Nephron (organoid): ENCODE measurements at regions not wholly inside any gene's neighbourhood (a gene's known extent, or its start where the extent isn't known, plus 50 kb on each side); places are given as distances from the start of the nearest gene placed in this dataset.

Experiments used
- H3K27ac Mint-ChIP-seq, 3 experiments: 2 replicates each; pipeline ENCODE4 v1.8.0; 2020; ENCODE audit warnings: mixed read lengths in 3 of 3, mild to moderate bottlenecking in 2 of 3, moderate library complexity in 1 of 3
- H3K27me3 Mint-ChIP-seq: 2 replicates; pipeline ENCODE4 v1.8.0; 2021; ENCODE audit warnings: low read depth, mild to moderate bottlenecking, moderate library complexity, mixed read lengths
- H3K36me3 Mint-ChIP-seq: 2 replicates; pipeline ENCODE4 v1.8.0; 2020; ENCODE audit warnings: low read depth, mixed read lengths
- H3K4me1 Mint-ChIP-seq: 2 replicates; pipeline ENCODE4 v1.8.0; 2020; ENCODE audit warnings: mixed read lengths
- H3K4me3 Mint-ChIP-seq, 3 experiments: 2 replicates each; pipeline ENCODE4 v1.8.0; 2020; ENCODE audit warnings: mild to moderate bottlenecking in 3 of 3, mixed read lengths in 3 of 3, moderate library complexity in 2 of 3
- H3K9me3 Mint-ChIP-seq: 2 replicates; pipeline ENCODE4 v1.8.0; 2020; ENCODE audit warnings: mixed read lengths
- CTCF ChIP-seq, 3 experiments: fragments of 200-600 bp; sonication (generic); IDR thresholded peaks; one replicate each; pipeline ENCODE4 v1.5.0; 2021; ENCODE audit warnings: antibody characterized with exemption in 3 of 3; ENCODE audit not compliant: unreplicated experiment in 3 of 3

- Mint-ChIP-seq H3K27ac (no peak overlapping the region), H3K4me1 (no peaks in the 10 kb centered on the region), H3K4me3 (no peak overlapping the region), H3K9me3 (no peaks in the 10 kb centered on the region), H3K36me3 (no peaks in the 10 kb centered on the region), H3K27me3 (peaks cover 2% of the 10 kb centered on the region)
- no peak for TF ChIP-seq CTCF (IDR thresholded peaks at IDR 0.05; ENCODE audit: unreplicated experiment in 3 of 3)
Measured at GRCh38 chr19:29031216-29031615, 181.7 kb downstream of the UQCRFS1 start.

- Mint-ChIP-seq H3K4me3 (no peak overlapping the region), H3K9me3 (no peaks in the 10 kb centered on the region), H3K4me1 (no peaks in the 10 kb centered on the region), H3K36me3 (no peaks in the 10 kb centered on the region), H3K27me3 (peaks cover 3% of the 10 kb centered on the region), H3K27ac (no peak overlapping the region)
- TF ChIP-seq CTCF (IDR thresholded peaks at IDR 0.05; ENCODE audit: unreplicated experiment in 3 of 3) = no peak
Measured at GRCh38 chr19:29029268-29029958, 183.5 kb downstream of the UQCRFS1 start.

GRCh38 chr19:29022599-29022998 lies 190.4 kb downstream of the UQCRFS1 start:
- peaks cover 23% of the 10 kb centered on the region for H3K27me3 Mint-ChIP-seq
- H3K4me1 Mint-ChIP-seq = no peaks in the 10 kb centered on the region
- H3K4me3 Mint-ChIP-seq = no peak overlapping the region
- H3K9me3 Mint-ChIP-seq = no peaks in the 10 kb centered on the region
- no peak for TF ChIP-seq CTCF (IDR thresholded peaks at IDR 0.05; ENCODE audit: unreplicated experiment in 3 of 3)
- no peak overlapping the region for H3K27ac Mint-ChIP-seq
- no peaks in the 10 kb centered on the region for H3K36me3 Mint-ChIP-seq

DNA sequence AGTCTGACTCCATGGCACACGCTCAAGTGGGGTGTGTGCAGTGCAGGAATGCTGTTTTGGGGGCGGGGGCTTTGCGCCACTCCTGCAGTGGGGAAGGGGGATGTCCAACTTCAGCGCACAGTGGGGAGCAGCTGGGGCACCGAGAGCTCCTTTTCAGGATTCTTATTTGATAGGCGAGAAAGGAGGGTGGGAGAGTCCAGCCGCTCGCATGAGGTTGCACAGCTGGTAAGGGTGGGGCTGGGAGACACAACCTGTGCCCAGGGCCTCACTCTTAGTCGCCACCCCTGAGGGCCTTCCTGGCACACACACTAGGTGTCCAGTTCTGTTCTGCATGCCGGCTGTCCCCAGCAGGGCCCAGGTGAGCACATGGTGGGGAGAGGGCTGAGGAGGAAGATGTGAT lies 190.8 kb downstream of the UQCRFS1 start:
- H3K27me3 Mint-ChIP-seq = peaks cover 28% of the 10 kb centered on the region
- TF ChIP-seq CTCF (IDR thresholded peaks at IDR 0.05; ENCODE audit: unreplicated experiment in 3 of 3) = no peak
- no peak overlapping the region for H3K4me3 Mint-ChIP-seq
- H3K27ac Mint-ChIP-seq = no peak overlapping the region
- H3K9me3 Mint-ChIP-seq = no peaks in the 10 kb centered on the region
- H3K36me3 Mint-ChIP-seq = no peaks in the 10 kb centered on the region
- no peaks in the 10 kb centered on the region for H3K4me1 Mint-ChIP-seq

GRCh38 chr19:29021232-29021916 lies 191.6 kb downstream of the UQCRFS1 start:
- Mint-ChIP-seq H3K9me3 (no peaks in the 10 kb centered on the region), H3K27me3 (peaks cover 35% of the 10 kb centered on the region), H3K4me3 (no peak overlapping the region), H3K36me3 (no peaks in the 10 kb centered on the region), H3K27ac (no peak overlapping the region), H3K4me1 (no peaks in the 10 kb centered on the region)
- no peak for TF ChIP-seq CTCF (IDR thresholded peaks at IDR 0.05; ENCODE audit: unreplicated experiment in 3 of 3)

- no peaks in the 10 kb centered on the region for H3K9me3 Mint-ChIP-seq
- peaks cover 51% of the 10 kb centered on the region for H3K27me3 Mint-ChIP-seq
- H3K27ac Mint-ChIP-seq = no peak overlapping the region
- no peak for TF ChIP-seq CTCF (IDR thresholded peaks at IDR 0.05; ENCODE audit: unreplicated experiment in 3 of 3)
- H3K4me3 Mint-ChIP-seq = no peak overlapping the region
- H3K4me1 Mint-ChIP-seq = no peaks in the 10 kb centered on the region
- H3K36me3 Mint-ChIP-seq = no peaks in the 10 kb centered on the region
Measured at GRCh38 chr19:29019403-29019802, 193.5 kb downstream of the UQCRFS1 start.
